HG03521 (cell line): ENCODE measurements at regions not wholly inside any gene's neighbourhood (a gene's known extent, or its start where the extent isn't known, plus 50 kb on each side); places are given as distances from the start of the nearest gene placed in this dataset.
"Not testable (repeated sequence)": the region's sequence is repeated elsewhere in the genome, so short reads cannot be mapped to it uniquely, and the experiment has no call there.

Experiments
- ATAC-seq: cut with Tn5 transposase; IDR thresholded peaks from one replicate; pipeline ENCODE4 v1.9.1; 2021; ENCODE audit warnings: mild to moderate bottlenecking, moderate library complexity; ENCODE audit not compliant: unreplicated experiment

GRCh38 chr10:2392145-2392812, 655.0 kb upstream of the ADARB2 start:
- no peak for ATAC-seq

DNA sequence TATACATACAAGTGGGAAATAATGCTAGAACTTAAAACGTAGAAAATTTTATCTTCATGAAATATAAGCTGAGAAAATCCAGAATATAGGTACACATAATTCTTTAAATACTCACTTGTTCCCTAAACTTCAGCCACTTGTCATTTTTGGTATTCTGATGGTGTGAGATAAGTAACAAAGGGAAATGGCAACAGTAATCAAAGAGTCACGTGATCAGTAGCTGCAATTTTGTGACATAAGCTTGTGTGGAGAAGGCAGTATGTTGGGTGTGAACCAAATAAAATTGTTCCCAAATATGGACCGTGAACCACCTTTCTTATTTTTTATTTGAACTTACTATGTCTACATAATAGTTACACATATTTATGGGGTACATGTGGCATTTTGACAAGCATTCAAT, 650.3 kb upstream of the ADARB2 start:
- ATAC-seq, result no peak

- ATAC-seq, result no peak
Measured at GRCh38 chr10:2387261-2387660, 649.9 kb upstream of the ADARB2 start.

- no peak for ATAC-seq
Measured at GRCh38 chr10:2380218-2380617, 642.9 kb upstream of the ADARB2 start.

DNA sequence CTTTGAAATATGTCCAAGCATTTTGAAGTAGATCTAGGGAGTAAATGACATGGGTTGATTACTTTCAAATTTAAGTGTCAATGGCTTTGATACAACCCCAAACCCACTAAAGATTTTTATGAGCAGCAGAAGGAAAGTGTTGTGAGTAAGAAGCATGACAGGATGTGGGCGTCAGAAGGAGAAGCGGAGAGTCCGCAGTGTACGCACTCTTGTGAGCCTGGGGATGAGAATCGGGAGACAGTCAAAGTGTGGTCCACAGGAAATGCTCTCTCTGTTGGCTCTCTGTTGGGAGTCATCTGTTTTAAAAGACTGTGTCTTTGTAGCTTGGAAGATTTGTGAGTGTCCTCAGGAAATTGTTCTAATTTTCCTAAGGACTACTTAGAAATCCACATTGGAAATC, 629.8 kb upstream of the ADARB2 start:
- no peak for ATAC-seq

- ATAC-seq, result no peak
Measured at GRCh38 chr10:2366264-2366931, 629.1 kb upstream of the ADARB2 start.

DNA sequence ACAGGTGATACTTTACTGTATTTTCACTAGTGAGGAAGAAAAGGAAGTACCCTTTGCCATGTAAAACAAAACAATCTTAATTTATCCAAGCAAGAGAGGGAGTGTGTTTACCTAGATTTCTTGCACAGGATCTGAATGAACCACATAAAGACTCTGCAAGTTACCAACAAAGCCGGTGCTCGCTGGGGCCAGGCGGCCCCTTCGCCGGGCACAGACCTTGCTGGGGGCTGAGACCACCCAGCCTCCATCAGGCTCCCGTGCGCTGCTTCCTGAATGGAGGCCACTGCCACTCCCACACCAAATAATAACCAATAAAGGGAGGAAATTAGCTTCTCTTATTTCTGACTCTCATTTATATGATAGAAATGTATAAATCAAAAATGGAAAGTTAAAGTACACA, 625.0 kb upstream of the ADARB2 start:
- ATAC-seq, result no peak

DNA sequence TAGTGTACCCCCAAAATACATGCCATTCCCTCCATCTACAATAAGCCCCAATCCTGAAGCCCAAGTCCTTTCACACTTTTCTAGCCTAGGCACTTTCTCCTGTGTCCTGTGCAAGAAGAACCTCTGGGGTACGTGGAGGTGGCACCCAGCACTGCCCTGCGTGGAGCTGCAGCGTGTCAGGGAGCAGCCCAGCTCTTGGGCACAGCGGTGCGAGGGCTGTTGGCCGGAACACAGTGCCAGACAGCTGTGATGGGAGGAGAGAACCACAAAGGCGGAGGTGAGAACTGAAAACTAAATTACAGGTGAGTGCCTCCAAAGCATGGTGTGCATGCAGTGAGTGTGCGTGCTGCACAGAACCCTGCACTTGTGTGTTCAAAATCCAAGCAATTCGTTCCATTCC, 621.3 kb upstream of the ADARB2 start:
- ATAC-seq, result no peak

GRCh38 chr10:2356670-2357069, 619.3 kb upstream of the ADARB2 start:
- no peak for ATAC-seq

DNA sequence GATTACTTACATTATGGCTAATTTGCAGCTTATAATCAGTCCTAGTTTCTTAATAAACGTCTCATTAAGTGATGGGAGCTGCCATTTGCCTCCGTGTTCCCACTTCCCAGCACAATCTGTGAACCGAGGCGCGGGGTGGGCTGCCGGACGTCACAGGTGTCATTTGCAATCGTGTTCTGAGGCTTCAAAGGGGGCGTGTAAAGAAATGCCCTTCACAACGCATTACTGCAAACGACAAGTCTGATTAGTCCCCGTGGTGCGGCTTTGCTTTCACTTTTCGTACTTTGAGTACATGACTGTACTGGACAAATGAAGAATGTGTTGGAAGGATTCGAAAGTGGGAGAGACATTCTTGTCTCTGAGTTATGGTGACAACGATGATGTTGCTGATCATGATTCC, 614.2 kb upstream of the ADARB2 start:
- ATAC-seq, result no peak

GRCh38 chr10:2342206-2342605, 604.9 kb upstream of the ADARB2 start:
- no peak for ATAC-seq

DNA sequence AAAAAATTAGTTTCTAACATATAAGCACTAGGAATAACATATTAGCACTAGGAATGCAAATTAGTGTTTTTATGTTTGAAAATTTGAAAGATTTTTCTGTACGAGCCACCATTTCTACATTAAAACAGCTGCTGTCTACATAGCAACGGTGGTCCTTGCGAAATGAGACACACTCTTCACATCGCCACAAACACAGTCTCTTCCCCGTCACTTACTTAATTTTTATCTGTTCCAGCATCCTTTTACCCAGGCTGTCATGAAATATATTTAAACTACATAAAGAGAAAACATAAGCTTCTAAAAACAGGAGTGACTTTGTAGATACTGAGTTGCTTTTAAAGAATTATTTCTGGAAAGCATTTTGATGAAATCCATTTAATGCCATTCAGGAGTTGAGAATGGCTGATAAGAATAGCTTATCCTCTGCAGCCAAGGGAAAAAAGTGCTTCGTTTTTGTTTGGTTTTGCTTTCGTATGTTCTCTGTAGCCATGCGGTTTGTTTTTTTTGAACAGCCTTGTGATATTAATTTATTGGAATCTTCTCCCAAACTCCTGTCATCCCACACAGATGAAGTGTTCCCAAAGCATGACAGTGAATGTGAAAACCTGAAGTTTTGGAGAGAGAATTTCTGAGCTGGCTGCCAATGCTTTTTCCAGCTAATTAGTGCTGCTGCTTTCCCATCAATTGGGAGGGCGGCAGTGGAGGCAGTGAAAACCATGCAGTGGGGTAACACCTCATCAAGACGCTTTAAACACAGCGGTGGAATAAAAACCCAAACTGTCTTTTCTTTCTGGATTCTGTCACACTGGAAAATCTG, 603.7 kb upstream of the ADARB2 start:
- ATAC-seq, result no peak

GRCh38 chr10:2335626-2336025, 598.3 kb upstream of the ADARB2 start:
- ATAC-seq, result no peak

DNA sequence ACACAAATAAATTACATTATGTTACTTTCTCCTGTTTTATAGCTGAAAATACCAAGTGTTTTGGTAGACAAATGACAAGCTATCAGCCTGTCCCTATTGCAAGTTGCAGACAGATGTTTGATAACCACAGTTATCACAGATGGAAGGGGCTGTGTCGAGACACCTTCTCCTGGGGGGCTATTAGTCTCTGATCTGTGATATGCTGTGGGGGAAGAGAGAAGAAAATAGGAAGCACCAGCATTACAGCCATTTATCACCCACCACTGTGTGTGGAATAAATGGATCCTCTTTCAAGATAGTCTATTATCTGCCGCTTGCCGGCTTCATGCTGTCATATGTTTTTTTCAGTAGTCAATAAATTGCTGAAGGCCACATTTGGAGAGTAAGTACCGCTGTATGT, 597.2 kb upstream of the ADARB2 start:
- no peak for ATAC-seq

DNA sequence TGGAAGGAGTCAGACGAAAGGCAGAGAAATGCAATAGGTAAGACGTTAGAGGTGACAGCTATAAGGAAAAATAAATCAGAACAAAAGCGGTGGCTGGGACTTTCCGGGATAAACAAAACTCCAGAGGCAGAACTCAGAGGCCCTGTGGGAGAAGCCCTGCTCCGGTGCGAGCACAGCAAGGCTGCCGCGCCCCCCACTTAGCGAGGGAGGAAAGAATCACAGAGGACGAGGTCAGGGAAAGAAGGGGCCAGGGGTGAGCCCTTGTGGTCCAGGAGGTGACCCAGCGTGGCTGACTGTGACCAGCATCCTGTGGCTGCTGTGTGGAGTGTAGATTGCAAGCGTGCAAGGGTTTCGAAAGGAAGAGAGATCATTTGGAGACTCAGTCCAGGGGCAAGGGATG, 591.8 kb upstream of the ADARB2 start:
- ATAC-seq, result no peak

GRCh38 chr10:2326411-2326810, 589.1 kb upstream of the ADARB2 start:
- ATAC-seq, result no peak

GRCh38 chr10:2315045-2315485, 577.7 kb upstream of the ADARB2 start:
- ATAC-seq, result not testable (repeated sequence)

DNA sequence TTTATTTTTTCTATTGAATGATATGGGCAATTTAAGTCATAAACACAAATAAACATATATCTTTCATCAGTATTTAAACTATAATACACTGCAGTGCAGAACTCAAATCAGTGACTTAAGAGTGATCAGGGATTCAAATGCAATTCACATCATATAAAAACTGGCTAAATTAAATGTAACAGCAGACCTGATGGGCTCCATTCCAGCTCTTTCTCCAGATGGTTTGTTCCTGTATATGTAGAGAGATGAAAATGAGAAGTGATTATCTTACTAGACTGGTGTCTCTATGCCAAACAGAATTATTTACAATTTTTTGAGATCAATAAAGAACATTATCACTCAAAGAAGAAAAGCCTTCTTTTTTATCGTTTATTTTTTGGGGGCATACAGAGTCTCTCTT, 568.8 kb upstream of the ADARB2 start:
- no peak for ATAC-seq

GRCh38 chr10:2303169-2303568, 565.8 kb upstream of the ADARB2 start:
- ATAC-seq, result no peak

DNA sequence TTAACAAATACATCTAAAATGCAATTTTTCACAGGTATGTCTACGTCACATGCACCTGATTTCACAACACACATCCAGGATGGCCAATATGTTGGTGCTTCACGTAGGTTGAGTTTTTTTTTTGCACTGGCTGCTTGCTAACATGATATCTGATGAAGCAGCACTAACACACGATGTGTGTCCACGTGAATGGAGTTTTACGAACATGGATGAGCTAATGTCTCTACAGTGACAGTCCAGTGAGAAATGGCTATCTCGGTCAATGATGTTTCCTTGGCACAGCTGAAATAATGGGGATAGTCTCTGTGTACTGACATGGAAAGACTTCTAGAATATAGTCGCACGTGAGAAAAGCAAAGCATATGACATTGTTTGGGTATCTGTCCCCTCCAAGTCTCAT, 563.9 kb upstream of the ADARB2 start:
- ATAC-seq, result no peak

DNA sequence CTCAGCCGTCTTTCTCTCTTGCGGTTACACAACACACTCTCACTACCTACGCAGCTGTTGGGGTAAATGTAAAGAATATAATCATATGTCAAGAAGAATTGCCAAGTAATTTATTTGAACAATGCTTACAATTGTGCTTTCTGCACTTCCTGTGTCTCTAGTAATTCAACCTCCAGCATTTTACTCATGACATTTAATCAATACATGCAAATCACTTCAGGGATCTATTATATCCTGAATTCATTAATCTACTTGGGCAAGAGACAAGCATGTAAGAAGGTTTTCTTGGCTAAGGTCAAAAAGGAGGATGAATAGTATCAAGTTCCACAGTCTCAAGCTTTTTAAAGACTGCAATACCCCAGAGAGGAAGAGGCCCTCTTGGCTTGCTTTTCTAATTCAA, 562.9 kb upstream of the ADARB2 start:
- no peak for ATAC-seq
